ENCODE measurements at regions not wholly inside any gene's neighbourhood (a gene's known extent, or its start where the extent isn't known, plus 50 kb on each side); places are given as distances from the start of the nearest gene placed in this dataset.

GRCh38 chr14:22513066-22513812 lies 75.8 kb downstream of the DAD1 start:
- peaks cover 9 to 72% (median 46%) of the 10 kb centered on the region in 9 donors for H3K4me1 ChIP-seq
- 48 to 66% methylated on average over 3 of the region's 3 CpGs for WGBS, 2 donors

GRCh38 chr14:22512106-22512814 lies 76.8 kb downstream of the DAD1 start:
- ATAC-seq (peak in 1 of 8 donors; percentile 14), DNase-seq (no peak)
- no peak for TF ChIP-seq CTCF (IDR thresholded peaks at IDR 0.05)
- peak overlapping the region; percentile 55 to 83 (median 74) for H3K27ac ChIP-seq
- H3K27me3 ChIP-seq, result peaks cover 0 to 3% (median 0%) of the 10 kb centered on the region in 7 donors
- H3K4me3 ChIP-seq, result no peak overlapping the region
- H3K4me1 ChIP-seq, result peaks cover 9 to 72% (median 46%) of the 10 kb centered on the region in 9 donors
- WGBS, 2 donors, result 68 to 71% methylated on average over 2 of the region's 2 CpGs
- no peaks in the 10 kb centered on the region for H3K36me3 ChIP-seq
- intact Hi-C loops (cut with DNase I), result no loop called here
- no peaks in the 10 kb centered on the region for H3K9me3 ChIP-seq

More at GRCh38 chr14:22513066-22513812, 75.8 kb downstream of the DAD1 start:
- no peak overlapping the region for H3K4me3 ChIP-seq
- no peak for DNase-seq
- H3K36me3 ChIP-seq, result no peaks in the 10 kb centered on the region
- H3K9me3 ChIP-seq, result no peaks in the 10 kb centered on the region
- peak in 5 of 8 donors; percentile 40 to 70 (median 63) for ATAC-seq
- TF ChIP-seq CTCF (IDR thresholded peaks at IDR 0.05), result no peak
- peaks cover 0 to 3% (median 0%) of the 10 kb centered on the region in 7 donors for H3K27me3 ChIP-seq
- intact Hi-C loops (cut with DNase I), result no loop called here
- peak overlapping the region; percentile 55 to 83 (median 74) for H3K27ac ChIP-seq

- ATAC-seq (no peak), DNase-seq (no peak)
- H3K27me3 ChIP-seq, result no peaks in the 10 kb centered on the region
- 73 to 74% methylated on average over 3 of the region's 3 CpGs for WGBS, 2 donors
- intact Hi-C loops (cut with DNase I), result no loop called here
- peaks cover 9 to 65% (median 46%) of the 10 kb centered on the region in 9 donors for H3K4me1 ChIP-seq
- no peaks in the 10 kb centered on the region for H3K9me3 ChIP-seq
- H3K4me3 ChIP-seq, result no peak overlapping the region
- no peaks in the 10 kb centered on the region for H3K36me3 ChIP-seq
- peak overlapping the region in 2 of 10 donors; percentile 17 to 76 for H3K27ac ChIP-seq
- no peak for TF ChIP-seq CTCF (IDR thresholded peaks at IDR 0.05)
These were observed 78.4 kb downstream of the DAD1 start for GRCh38 chr14:22510527-22511110.

GRCh38 chr14:22509751-22510300 lies 79.2 kb downstream of the DAD1 start:
- no peak for TF ChIP-seq CTCF (IDR thresholded peaks at IDR 0.05)
- H3K36me3 ChIP-seq, result no peaks in the 10 kb centered on the region
- intact Hi-C loops (cut with DNase I), result no loop called here
- H3K9me3 ChIP-seq, result no peaks in the 10 kb centered on the region
- 64 to 75% methylated on average over 5 of the region's 5 CpGs for WGBS, 2 donors
- H3K4me1 ChIP-seq, result peaks cover 3 to 57% (median 40%) of the 10 kb centered on the region in 9 donors
- no peaks in the 10 kb centered on the region for H3K27me3 ChIP-seq
- H3K27ac ChIP-seq, result peak overlapping the region in 1 of 10 donors; percentile 76
- DNase-seq, result no peak
- peak overlapping the region in 1 of 10 donors; percentile 21 for H3K4me3 ChIP-seq
- ATAC-seq, result no peak
